SK-N-SH (cell line): ENCODE measurements at regions not wholly inside any gene's neighbourhood (a gene's known extent, or its start where the extent isn't known, plus 50 kb on each side); places are given as distances from the start of the nearest gene placed in this dataset.

Experiments used
- CTCF ChIA-PET: fragments of 300-600, 350-600 bp; formaldehyde crosslinking; extraction: SDS; loops from one replicate; lab custom pipeline; 2021; lab: Yijun Ruan, JAX
- POLR2A ChIA-PET: fragments of 350-600 bp; sonication (Branson Sonifier 250); formaldehyde crosslinking; extraction: SDS; loops from one replicate; lab custom pipeline; 2020; ENCODE audit warnings: antibody characterized with exemption, inconsistent platforms; lab: Yijun Ruan, JAX
- DNase-seq: peaks from one replicate; pipeline ENCODE4 v3.0.0; 2012
- H2AFZ ChIP-seq: fragments of 200-600 bp; sonication (generic); 2 replicates; pipeline ENCODE4 v1.8.1; 2016; ENCODE audit warnings: antibody characterized with exemption, mild to moderate bottlenecking, low read depth
- H3F3A ChIP-seq: fragments of 200-600 bp; sonication (generic); replicated peaks from 2 replicates; pipeline ENCODE3; 2016; ENCODE audit warnings: antibody characterized with exemption, mild to moderate bottlenecking; ENCODE audit not compliant: insufficient read depth
- H3K27ac ChIP-seq, 2 experiments: fragments of 200-500 bp in 1 of 2; fragments of 200-600 bp in 1 of 2; sonication (Bioruptor generic) in 1 of 2; sonication (generic), shearing (Covaris generic) in 1 of 2; 2 replicates each; pipeline versions ENCODE4 v1.5.1 to v1.6.1; 2014 to 2016; ENCODE audit warnings: low read depth in 2 of 2, inconsistent platforms in 1 of 2, low read length in 1 of 2, mild to moderate bottlenecking in 1 of 2, mixed read lengths in 1 of 2
- H3K27me3 ChIP-seq: fragments of 200-600 bp; sonication (generic), shearing (Covaris generic); 2 replicates; pipeline ENCODE4 v1.6.1; 2016; ENCODE audit warnings: mixed run types; ENCODE audit not compliant: insufficient read depth
- H3K36me3 ChIP-seq, 2 experiments: fragments of 200-500 bp in 1 of 2; fragments of 200-600 bp in 1 of 2; sonication (Bioruptor generic) in 1 of 2; sonication (generic) in 1 of 2; replicated peaks in 1 of 2; 2 replicates each; pipeline versions ENCODE3 to v1.5.1; 2014 to 2016; ENCODE audit warnings: low read length in 1 of 2, mild to moderate bottlenecking in 1 of 2; ENCODE audit not compliant: insufficient read depth in 2 of 2, control insufficient read depth in 1 of 2
- H3K4me1 ChIP-seq, 2 experiments: fragments of 200-500 bp in 1 of 2; fragments of 200-600 bp in 1 of 2; sonication (Bioruptor generic) in 1 of 2; sonication (generic), shearing (Covaris generic) in 1 of 2; 2 replicates each; pipeline versions ENCODE4 v1.5.1 to v1.6.1; 2014 to 2016; ENCODE audit warnings: low read depth in 1 of 2, low read length in 1 of 2, mixed run types in 1 of 2; ENCODE audit not compliant: insufficient read depth in 2 of 2, control insufficient read depth in 1 of 2
- H3K4me2 ChIP-seq: fragments of 200-600 bp; sonication (generic), shearing (Covaris generic); 2 replicates; pipeline ENCODE4 v1.6.1; 2017; ENCODE audit warnings: mixed run types
- H3K4me3 ChIP-seq, 2 experiments: fragments of 200-500 bp in 1 of 2; fragments of 200-600 bp in 1 of 2; sonication (Bioruptor generic) in 1 of 2; sonication (generic), shearing (Covaris generic) in 1 of 2; 2 replicates each; pipeline versions ENCODE4 v1.5.1 to v1.8.1; 2014 to 2016; ENCODE audit warnings: low read depth in 2 of 2, inconsistent platforms in 1 of 2, low read length in 1 of 2, mild to moderate bottlenecking in 1 of 2, mixed read lengths in 1 of 2, moderate library complexity in 1 of 2
- H3K79me2 ChIP-seq: fragments of 200-600 bp; sonication (generic); 2 replicates; pipeline ENCODE4 v1.8.1; 2017; ENCODE audit warnings: mild to moderate bottlenecking; ENCODE audit not compliant: insufficient read depth
- H3K9ac ChIP-seq: fragments of 200-600 bp; sonication (generic); 2 replicates; pipeline ENCODE4 v1.6.1; 2017; ENCODE audit warnings: mixed run types
- H3K9me2 ChIP-seq: fragments of 200-600 bp; sonication (generic); 2 replicates; pipeline ENCODE4 v1.6.1; 2017; ENCODE audit warnings: mixed run types
- H3K9me3 ChIP-seq: fragments of 200-600 bp; sonication (generic); 2 replicates; pipeline ENCODE4 v1.6.1; 2017; ENCODE audit warnings: mixed run types, mild to moderate bottlenecking, moderate library complexity
- H4K20me1 ChIP-seq: fragments of 200-600 bp; sonication (generic); 2 replicates; pipeline ENCODE4 v1.6.1; 2017; ENCODE audit warnings: mild to moderate bottlenecking, mixed run types; ENCODE audit not compliant: insufficient read depth
- ELF1 ChIP-seq: IDR thresholded peaks from 2 replicates; pipeline ENCODE4 v1.4.0; 2012
- EP300 ChIP-seq, 2 experiments: IDR thresholded peaks; 2 replicates each; pipeline versions ENCODE4 v1.4.0 to v1.6.1; 2012; ENCODE audit warnings: borderline replicate concordance in 1 of 2, low read depth in 1 of 2, low read length in 1 of 2
- FOXM1 ChIP-seq: IDR thresholded peaks from 2 replicates; pipeline ENCODE4 v1.4.0; 2012; ENCODE audit warnings: low read depth, mild to moderate bottlenecking
- GABPA ChIP-seq: IDR thresholded peaks from 2 replicates; pipeline ENCODE4 v1.4.0; 2012; ENCODE audit warnings: low read depth, mild to moderate bottlenecking
- NFIC ChIP-seq: IDR thresholded peaks from 2 replicates; pipeline ENCODE4 v1.4.0; 2012; ENCODE audit warnings: borderline replicate concordance
- RAD21 ChIP-seq: IDR thresholded peaks from 2 replicates; pipeline ENCODE4 v1.6.1; 2012; ENCODE audit warnings: mild to moderate bottlenecking, low read length
- RCOR1 ChIP-seq: fragments of 150-350 bp; IDR thresholded peaks from 2 replicates; pipeline ENCODE4 v1.6.1; 2017; ENCODE audit warnings: antibody characterized with exemption, low read length
- TAF1 ChIP-seq: IDR thresholded peaks from 2 replicates; pipeline ENCODE4 v1.6.1; 2012; ENCODE audit warnings: low read depth, mild to moderate bottlenecking, low read length, moderate library complexity, borderline replicate concordance
- TEAD4 ChIP-seq: IDR thresholded peaks from 2 replicates; pipeline ENCODE4 v1.4.0; 2012; ENCODE audit warnings: mild to moderate bottlenecking, borderline replicate concordance; ENCODE audit not compliant: insufficient read depth
- WGBS: methylation state at CpG from one replicate; pipeline ENCODE4 v1.1.6; 2017; ENCODE audit warnings: low lambda C conversion rate; 5-methylcytosine and 5-hydroxymethylcytosine counted together
- TF ChIP-seq, protein P1 (sequence below): fragments of 150-350 bp; IDR thresholded peaks from 2 replicates; pipeline ENCODE4 v1.6.1; 2017; ENCODE audit warnings: antibody characterized with exemption, low read length, low read depth, borderline replicate concordance
- TF ChIP-seq, protein P2 (sequence below): IDR thresholded peaks from 2 replicates; pipeline ENCODE4 v1.4.0; 2012; ENCODE audit warnings: low read depth
- TF ChIP-seq, protein P3 (sequence below): IDR thresholded peaks from 2 replicates; pipeline ENCODE4; 2012
- TF ChIP-seq, protein P4 (sequence below): IDR thresholded peaks from 2 replicates; pipeline ENCODE4 v1.6.1; 2012; ENCODE audit warnings: mild to moderate bottlenecking, low read depth, low read length, moderate library complexity

DNA sequence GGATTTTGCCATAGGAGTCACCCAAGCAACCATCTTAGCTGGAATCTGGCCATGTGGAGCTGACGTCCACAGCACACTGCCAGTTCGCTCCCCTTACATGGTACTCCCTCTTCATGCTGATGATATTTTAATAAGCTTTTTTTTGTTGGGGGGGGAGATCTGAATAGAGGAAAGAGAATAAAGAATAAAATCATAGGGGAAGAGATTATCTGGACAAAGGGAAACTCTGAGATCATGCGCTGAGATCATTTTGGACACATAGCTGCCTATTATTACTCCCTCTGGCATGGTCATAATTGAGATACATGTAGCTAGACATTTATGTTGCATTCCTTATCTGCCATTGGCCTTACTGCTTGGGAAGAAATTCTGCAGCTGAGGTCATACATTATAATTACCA, 282.7 kb downstream of the HTR7 start (continued):
- TF ChIP-seq, protein P1, sequence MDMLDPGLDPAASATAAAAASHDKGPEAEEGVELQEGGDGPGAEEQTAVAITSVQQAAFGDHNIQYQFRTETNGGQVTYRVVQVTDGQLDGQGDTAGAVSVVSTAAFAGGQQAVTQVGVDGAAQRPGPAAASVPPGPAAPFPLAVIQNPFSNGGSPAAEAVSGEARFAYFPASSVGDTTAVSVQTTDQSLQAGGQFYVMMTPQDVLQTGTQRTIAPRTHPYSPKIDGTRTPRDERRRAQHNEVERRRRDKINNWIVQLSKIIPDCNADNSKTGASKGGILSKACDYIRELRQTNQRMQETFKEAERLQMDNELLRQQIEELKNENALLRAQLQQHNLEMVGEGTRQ = no peak
- no peak for TF ChIP-seq ELF1
- TF ChIP-seq EP300 (IDR thresholded peaks at IDR 0.05; ENCODE audit: borderline replicate concordance in 1 of 2, low read depth in 1 of 2, low read length in 1 of 2) = no peak
- TF ChIP-seq, all 33 proteins: peak for 0

DNA sequence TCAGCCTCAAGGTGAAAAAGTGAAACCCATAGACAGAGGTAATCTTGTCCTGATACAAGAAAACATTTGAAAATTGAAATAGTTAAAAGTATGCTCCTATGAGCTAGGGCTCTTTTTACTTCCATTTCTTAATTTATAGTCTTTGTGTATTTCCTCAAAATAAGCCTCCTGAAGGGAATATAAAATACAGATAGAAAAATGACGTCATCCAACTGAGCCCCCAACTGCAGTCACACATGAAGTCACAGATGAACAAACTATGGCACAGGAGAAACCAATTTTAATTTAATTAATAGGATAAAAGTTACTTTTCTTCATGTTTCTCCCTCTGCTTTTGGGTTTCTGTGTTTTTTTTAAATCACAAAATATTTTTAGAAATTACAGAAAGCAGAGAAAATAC, 280.3 kb downstream of the HTR7 start:
- Histone ChIP-seq H3K9me2 (no peaks in the 10 kb centered on the region), H3K4me2 (no peak overlapping the region), H3K9ac (no peak overlapping the region), H3K9me3 (no peaks in the 10 kb centered on the region), H3K4me3 (no peak overlapping the region), H4K20me1 (no peaks in the 10 kb centered on the region), H3K27me3 (no peaks in the 10 kb centered on the region; the same call in 1 of the 2 replicates), H3F3A (no peaks in the 10 kb centered on the region), H3K36me3 (no peaks in the 10 kb centered on the region), H3K27ac (no peak overlapping the region), H3K79me2 (no peaks in the 10 kb centered on the region), H3K4me1 (no peaks in the 10 kb centered on the region), H2AFZ (no peak overlapping the region)
- TF ChIP-seq EP300 (IDR thresholded peaks at IDR 0.05; ENCODE audit: borderline replicate concordance in 1 of 2, low read depth in 1 of 2, low read length in 1 of 2) = no peak
- no peak for TF ChIP-seq TEAD4
- TF ChIP-seq ELF1 = no peak
- TF ChIP-seq NFIC = no peak
- TF ChIP-seq RAD21 = no peak
- TF ChIP-seq RCOR1 = no peak
- no peak for TF ChIP-seq FOXM1
- TF ChIP-seq, protein P2, sequence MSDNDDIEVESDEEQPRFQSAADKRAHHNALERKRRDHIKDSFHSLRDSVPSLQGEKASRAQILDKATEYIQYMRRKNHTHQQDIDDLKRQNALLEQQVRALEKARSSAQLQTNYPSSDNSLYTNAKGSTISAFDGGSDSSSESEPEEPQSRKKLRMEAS = no peak
- no peak for TF ChIP-seq TAF1
- TF ChIP-seq, protein P3, sequence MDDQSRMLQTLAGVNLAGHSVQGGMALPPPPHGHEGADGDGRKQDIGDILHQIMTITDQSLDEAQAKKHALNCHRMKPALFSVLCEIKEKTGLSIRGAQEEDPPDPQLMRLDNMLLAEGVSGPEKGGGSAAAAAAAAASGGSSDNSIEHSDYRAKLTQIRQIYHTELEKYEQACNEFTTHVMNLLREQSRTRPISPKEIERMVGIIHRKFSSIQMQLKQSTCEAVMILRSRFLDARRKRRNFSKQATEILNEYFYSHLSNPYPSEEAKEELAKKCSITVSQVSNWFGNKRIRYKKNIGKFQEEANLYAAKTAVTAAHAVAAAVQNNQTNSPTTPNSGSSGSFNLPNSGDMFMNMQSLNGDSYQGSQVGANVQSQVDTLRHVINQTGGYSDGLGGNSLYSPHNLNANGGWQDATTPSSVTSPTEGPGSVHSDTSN = no peak
- TF ChIP-seq, protein P4, sequence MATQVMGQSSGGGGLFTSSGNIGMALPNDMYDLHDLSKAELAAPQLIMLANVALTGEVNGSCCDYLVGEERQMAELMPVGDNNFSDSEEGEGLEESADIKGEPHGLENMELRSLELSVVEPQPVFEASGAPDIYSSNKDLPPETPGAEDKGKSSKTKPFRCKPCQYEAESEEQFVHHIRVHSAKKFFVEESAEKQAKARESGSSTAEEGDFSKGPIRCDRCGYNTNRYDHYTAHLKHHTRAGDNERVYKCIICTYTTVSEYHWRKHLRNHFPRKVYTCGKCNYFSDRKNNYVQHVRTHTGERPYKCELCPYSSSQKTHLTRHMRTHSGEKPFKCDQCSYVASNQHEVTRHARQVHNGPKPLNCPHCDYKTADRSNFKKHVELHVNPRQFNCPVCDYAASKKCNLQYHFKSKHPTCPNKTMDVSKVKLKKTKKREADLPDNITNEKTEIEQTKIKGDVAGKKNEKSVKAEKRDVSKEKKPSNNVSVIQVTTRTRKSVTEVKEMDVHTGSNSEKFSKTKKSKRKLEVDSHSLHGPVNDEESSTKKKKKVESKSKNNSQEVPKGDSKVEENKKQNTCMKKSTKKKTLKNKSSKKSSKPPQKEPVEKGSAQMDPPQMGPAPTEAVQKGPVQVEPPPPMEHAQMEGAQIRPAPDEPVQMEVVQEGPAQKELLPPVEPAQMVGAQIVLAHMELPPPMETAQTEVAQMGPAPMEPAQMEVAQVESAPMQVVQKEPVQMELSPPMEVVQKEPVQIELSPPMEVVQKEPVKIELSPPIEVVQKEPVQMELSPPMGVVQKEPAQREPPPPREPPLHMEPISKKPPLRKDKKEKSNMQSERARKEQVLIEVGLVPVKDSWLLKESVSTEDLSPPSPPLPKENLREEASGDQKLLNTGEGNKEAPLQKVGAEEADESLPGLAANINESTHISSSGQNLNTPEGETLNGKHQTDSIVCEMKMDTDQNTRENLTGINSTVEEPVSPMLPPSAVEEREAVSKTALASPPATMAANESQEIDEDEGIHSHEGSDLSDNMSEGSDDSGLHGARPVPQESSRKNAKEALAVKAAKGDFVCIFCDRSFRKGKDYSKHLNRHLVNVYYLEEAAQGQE = no peak
- no peak for TF ChIP-seq GABPA
- 0% methylated on average over 1 of the region's 1 CpG for WGBS
- no peak for DNase-seq
- POLR2A ChIA-PET = no interaction called here
- CTCF ChIA-PET = no interaction called here
